BLaER1 treated with 17β-estradiol and CSF1 and Interleukin-3, amounts not matched to agents 10 nM and 100 nM (cell line): ENCODE measurements at regions not wholly inside any gene's neighbourhood (a gene's known extent, or its start where the extent isn't known, plus 50 kb on each side); places are given as distances from the start of the nearest gene placed in this dataset.
"Not testable (repeated sequence)": the region's sequence is repeated elsewhere in the genome, so short reads cannot be mapped to it uniquely, and the experiment has no call there.

Experiments
- H3K27ac ChIP-seq, 11 experiments: shearing (Covaris generic); formaldehyde crosslinking; 2 replicates each; pipeline ENCODE4 v1.8.1; 2022
- H3K27me3 ChIP-seq, 11 experiments: shearing (Covaris generic); formaldehyde crosslinking; 2 replicates each; pipeline ENCODE4 v1.8.1; 2022
- H3K36me3 ChIP-seq, 11 experiments: shearing (Covaris generic); formaldehyde crosslinking; 2 replicates each; pipeline ENCODE4 v1.8.1; 2022
- H3K4me1 ChIP-seq, 10 experiments: shearing (Covaris generic); formaldehyde crosslinking; 2 replicates each; pipeline ENCODE4 v1.8.1; 2022
- H3K4me2 ChIP-seq, 11 experiments: shearing (Covaris generic); formaldehyde crosslinking; 2 replicates each; pipeline ENCODE4 v1.8.1; 2022
- H3K4me3 ChIP-seq, 10 experiments: shearing (Covaris generic); formaldehyde crosslinking; 2 replicates each; pipeline ENCODE4 v1.8.1; 2022
- H3K9ac ChIP-seq, 11 experiments: shearing (Covaris generic); formaldehyde crosslinking; 2 replicates each; pipeline ENCODE4 v1.8.1; 2022
- H3K9me3 ChIP-seq, 11 experiments: shearing (Covaris generic); formaldehyde crosslinking; replicated peaks in 1 of 11; 2 replicates each; pipeline ENCODE4 v1.8.1; 2022
- H4K20me1 ChIP-seq, 11 experiments: shearing (Covaris generic); formaldehyde crosslinking; 2 replicates each; pipeline ENCODE4 v1.8.1; 2022
- Cebpa-rat ChIP-seq, 11 experiments: shearing (Covaris generic); IDR thresholded peaks; 2 replicates each; pipeline ENCODE4 v1.8.1; 2022

GRCh38 chr9:85298499-85298898, 443.3 kb downstream of the AGTPBP1 start:
- no peak for TF ChIP-seq Cebpa-rat (IDR thresholded peaks at IDR 0.05)
- no peak overlapping the region for H3K27ac ChIP-seq
- H3K9me3 ChIP-seq: peaks cover 7 to 16% (median 12%) of the 10 kb centered on the region in 11 experiments; a peak in 18 of 22 replicates
- H3K36me3 ChIP-seq: no peaks in the 10 kb centered on the region
- H3K4me3 ChIP-seq: no peak overlapping the region
- no peaks in the 10 kb centered on the region for H3K27me3 ChIP-seq
- H3K4me1 ChIP-seq: peaks cover 0 to 5% (median 0%) of the 10 kb centered on the region in 10 experiments; a peak in 1 of 20 replicates
- H3K4me2 ChIP-seq: peak overlapping the region in 4 of 11 experiments; percentile 9 to 40 (median 30); a peak in 5 of 22 replicates
- H4K20me1 ChIP-seq: no peaks in the 10 kb centered on the region
- no peak overlapping the region for H3K9ac ChIP-seq

GRCh38 chr9:85295244-85295643, 446.5 kb downstream of the AGTPBP1 start:
- H3K4me3 ChIP-seq, H3K27ac ChIP-seq, H3K9ac ChIP-seq, H4K20me1 ChIP-seq, H3K36me3 ChIP-seq, H3K4me2 ChIP-seq: not testable (repeated sequence)
- Histone ChIP-seq H3K27me3 (peaks cover 0 to 15% (median 8%) of the 10 kb centered on the region in 11 experiments; a peak in 8 of 22 replicates), H3K4me1 (peaks cover 5 to 26% (median 21%) of the 10 kb centered on the region in 10 experiments; a peak in 19 of 20 replicates), H3K9me3 (peaks cover 7 to 16% (median 12%) of the 10 kb centered on the region in 11 experiments; a peak in 18 of 22 replicates)

GRCh38 chr9:85292261-85292660, 449.5 kb downstream of the AGTPBP1 start:
- H3K4me3 ChIP-seq: no peak overlapping the region
- H4K20me1 ChIP-seq: no peaks in the 10 kb centered on the region
- TF ChIP-seq Cebpa-rat (IDR thresholded peaks at IDR 0.05): no peak
- peak overlapping the region in 1 of 11 experiments; percentile 5; a peak in 1 of 22 replicates for H3K27ac ChIP-seq
- peak overlapping the region in 8 of 11 experiments; percentile 55 to 84 (median 72); a peak in 16 of 22 replicates for H3K4me2 ChIP-seq
- peaks cover 8 to 28% (median 23%) of the 10 kb centered on the region in 10 experiments; a peak in 19 of 20 replicates for H3K4me1 ChIP-seq
- H3K9me3 ChIP-seq: peaks cover 8 to 22% (median 10%) of the 10 kb centered on the region in 11 experiments; a peak in 20 of 22 replicates
- H3K27me3 ChIP-seq: peaks cover 0 to 18% (median 8%) of the 10 kb centered on the region in 11 experiments; a peak in 8 of 22 replicates
- H3K9ac ChIP-seq: no peak overlapping the region
- no peaks in the 10 kb centered on the region for H3K36me3 ChIP-seq

- peaks cover 8 to 28% (median 23%) of the 10 kb centered on the region in 10 experiments; a peak in 19 of 20 replicates for H3K4me1 ChIP-seq
- H3K27me3 ChIP-seq: peaks cover 0 to 18% (median 8%) of the 10 kb centered on the region in 11 experiments; a peak in 8 of 22 replicates
- peak overlapping the region in 9 of 11 experiments; percentile 55 to 84 (median 74); a peak in 18 of 22 replicates for H3K4me2 ChIP-seq
- no peak for TF ChIP-seq Cebpa-rat (IDR thresholded peaks at IDR 0.05)
- H3K9me3 ChIP-seq: peaks cover 8 to 20% (median 10%) of the 10 kb centered on the region in 11 experiments; a peak in 20 of 22 replicates
- H4K20me1 ChIP-seq: no peaks in the 10 kb centered on the region
- H3K9ac ChIP-seq: no peak overlapping the region
- no peaks in the 10 kb centered on the region for H3K36me3 ChIP-seq
- peak overlapping the region in 1 of 11 experiments; percentile 44; a peak in 1 of 22 replicates for H3K27ac ChIP-seq
- no peak overlapping the region for H3K4me3 ChIP-seq
Observed at GRCh38 chr9:85291266-85291665, 450.5 kb downstream of the AGTPBP1 start.

GRCh38 chr9:85290019-85290418, 451.7 kb downstream of the AGTPBP1 start:
- Histone ChIP-seq H3K9ac (peak overlapping the region in 1 of 11 experiments; percentile 34; a peak in 1 of 22 replicates), H3K36me3 (no peaks in the 10 kb centered on the region), H3K27ac (peak overlapping the region in 3 of 11 experiments; percentile 8 to 44 (median 40); a peak in 2 of 22 replicates), H3K9me3 (peaks cover 8 to 16% (median 10%) of the 10 kb centered on the region in 11 experiments; a peak in 20 of 22 replicates), H3K4me1 (peaks cover 8 to 28% (median 23%) of the 10 kb centered on the region in 10 experiments; a peak in 19 of 20 replicates), H4K20me1 (no peaks in the 10 kb centered on the region), H3K4me2 (peak overlapping the region; percentile 55 to 90 (median 76)), H3K27me3 (peaks cover 0 to 18% (median 8%) of the 10 kb centered on the region in 11 experiments; a peak in 8 of 22 replicates), H3K4me3 (peak overlapping the region in 4 of 10 experiments; percentile 31 to 49 (median 44); a peak in 7 of 20 replicates)
- TF ChIP-seq Cebpa-rat (IDR thresholded peaks at IDR 0.05): peak in 2 of 11 experiments; percentile 18 to 64; a peak in 2 of 22 replicates

- Histone ChIP-seq H3K9ac (no peak overlapping the region), H3K4me2 (peak overlapping the region in 3 of 11 experiments; percentile 2 to 25 (median 11); a peak in 4 of 22 replicates), H3K36me3 (no peaks in the 10 kb centered on the region), H3K9me3 (peaks cover 8 to 16% (median 10%) of the 10 kb centered on the region in 11 experiments; a peak in 20 of 22 replicates), H3K4me1 (peaks cover 8 to 28% (median 23%) of the 10 kb centered on the region in 10 experiments; a peak in 19 of 20 replicates), H4K20me1 (no peaks in the 10 kb centered on the region), H3K27me3 (peaks cover 0 to 18% (median 8%) of the 10 kb centered on the region in 11 experiments; a peak in 8 of 22 replicates), H3K4me3 (no peak overlapping the region; a peak in 1 of 20 replicates), H3K27ac (no peak overlapping the region)
- no peak for TF ChIP-seq Cebpa-rat (IDR thresholded peaks at IDR 0.05)
Observed at GRCh38 chr9:85289142-85289541, 452.6 kb downstream of the AGTPBP1 start.

- Histone ChIP-seq H3K27ac (no peak overlapping the region), H3K36me3 (no peaks in the 10 kb centered on the region), H4K20me1 (no peaks in the 10 kb centered on the region), H3K4me2 (no peak overlapping the region), H3K9me3 (peaks cover 0 to 4% (median 0%) of the 10 kb centered on the region in 11 experiments; a peak in 1 of 22 replicates), H3K9ac (no peak overlapping the region), H3K4me1 (no peaks in the 10 kb centered on the region), H3K27me3 (no peaks in the 10 kb centered on the region), H3K4me3 (no peak overlapping the region)
- no peak for TF ChIP-seq Cebpa-rat (IDR thresholded peaks at IDR 0.05)
Observed at GRCh38 chr9:85283421-85283820, 458.3 kb downstream of the AGTPBP1 start.

- Histone ChIP-seq H3K4me2 (no peak overlapping the region), H3K9ac (no peak overlapping the region), H3K27me3 (no peaks in the 10 kb centered on the region), H3K9me3 (no peaks in the 10 kb centered on the region), H3K4me1 (no peaks in the 10 kb centered on the region), H3K27ac (no peak overlapping the region), H3K36me3 (no peaks in the 10 kb centered on the region), H3K4me3 (no peak overlapping the region), H4K20me1 (no peaks in the 10 kb centered on the region)
- TF ChIP-seq Cebpa-rat (IDR thresholded peaks at IDR 0.05): no peak
Observed at GRCh38 chr9:85278769-85279168, 463.0 kb downstream of the AGTPBP1 start.

- TF ChIP-seq Cebpa-rat (IDR thresholded peaks at IDR 0.05): no peak
- Histone ChIP-seq H3K4me3 (no peak overlapping the region), H3K4me2 (no peak overlapping the region), H3K27me3 (no peaks in the 10 kb centered on the region), H4K20me1 (no peaks in the 10 kb centered on the region), H3K36me3 (no peaks in the 10 kb centered on the region), H3K9me3 (no peaks in the 10 kb centered on the region), H3K4me1 (no peaks in the 10 kb centered on the region), H3K27ac (no peak overlapping the region), H3K9ac (no peak overlapping the region)
Observed at GRCh38 chr9:85276741-85277140, 465.0 kb downstream of the AGTPBP1 start.
